ENCODE measurements at regions not wholly inside any gene's neighbourhood (a gene's known extent, or its start where the extent isn't known, plus 50 kb on each side); places are given as distances from the start of the nearest gene placed in this dataset.
"Not testable (repeated sequence)": the region's sequence is repeated elsewhere in the genome, so short reads cannot be mapped to it uniquely, and the experiment has no call there.

- H3K9me3 Mint-ChIP-seq (ENCODE audit: unreplicated experiment): not testable (repeated sequence)
These were observed 194.6 kb upstream of the WSB1 start for GRCh38 chr17:27099266-27099665.

GRCh38 chr17:27104605-27105221, 189.2 kb upstream of the WSB1 start:
- H3K27ac ChIP-seq (ENCODE audit: low read depth, low read length); H3K36me3 Mint-ChIP-seq (ENCODE audit: low read depth, unreplicated experiment); FAIRE-seq; H3K9ac ChIP-seq (ENCODE audit: low read length); DNase-seq (ENCODE audit: low read depth); H3K4me3 Mint-ChIP-seq (ENCODE audit: unreplicated experiment); H3K27me3 ChIP-seq (ENCODE audit: insufficient read depth, low read length); H3K4me2 ChIP-seq (ENCODE audit: low read length); H3K27ac Mint-ChIP-seq (ENCODE audit: unreplicated experiment); H3K4me1 Mint-ChIP-seq (ENCODE audit: low read depth, unreplicated experiment); H3K79me2 ChIP-seq (ENCODE audit: insufficient read depth, low read length); H3K9me3 ChIP-seq (ENCODE audit: insufficient read depth, low read depth, low read length); H3K4me3 ChIP-seq (ENCODE audit: insufficient read depth, low read depth, low read length); H3K9me3 Mint-ChIP-seq (ENCODE audit: unreplicated experiment); H4K20me1 ChIP-seq (ENCODE audit: insufficient read depth, low read length); H2AFZ ChIP-seq (ENCODE audit: low read depth, low read length); H3K4me1 ChIP-seq (ENCODE audit: insufficient read depth, low read length); H3K36me3 ChIP-seq (ENCODE audit: insufficient read depth, low read length); H3K27me3 Mint-ChIP-seq (ENCODE audit: low read depth, unreplicated experiment): not testable (repeated sequence)

More at GRCh38 chr17:27099266-27099665, 194.6 kb upstream of the WSB1 start:
- not testable (repeated sequence) for H3K27ac Mint-ChIP-seq (ENCODE audit: unreplicated experiment); H3K27ac ChIP-seq (ENCODE audit: low read depth, low read length); H3K4me1 ChIP-seq (ENCODE audit: insufficient read depth, low read length); DNase-seq (ENCODE audit: low read depth); H3K4me3 ChIP-seq (ENCODE audit: insufficient read depth, low read depth, low read length); H3K79me2 ChIP-seq (ENCODE audit: insufficient read depth, low read length); H3K4me3 Mint-ChIP-seq (ENCODE audit: unreplicated experiment); H3K4me1 Mint-ChIP-seq (ENCODE audit: low read depth, unreplicated experiment); H3K27me3 ChIP-seq (ENCODE audit: insufficient read depth, low read length); H3K4me2 ChIP-seq (ENCODE audit: low read length); H3K9ac ChIP-seq (ENCODE audit: low read length); H3K36me3 Mint-ChIP-seq (ENCODE audit: low read depth, unreplicated experiment); H2AFZ ChIP-seq (ENCODE audit: low read depth, low read length); H3K36me3 ChIP-seq (ENCODE audit: insufficient read depth, low read length); FAIRE-seq; H3K9me3 ChIP-seq (ENCODE audit: insufficient read depth, low read depth, low read length); H4K20me1 ChIP-seq (ENCODE audit: insufficient read depth, low read length); H3K27me3 Mint-ChIP-seq (ENCODE audit: low read depth, unreplicated experiment)

- Mint-ChIP-seq H3K36me3 (ENCODE audit: low read depth, unreplicated experiment) (no peaks in the 10 kb centered on the region), H3K27me3 (ENCODE audit: low read depth, unreplicated experiment) (no peaks in the 10 kb centered on the region), H3K9me3 (ENCODE audit: unreplicated experiment) (no peaks in the 10 kb centered on the region), H3K4me1 (ENCODE audit: low read depth, unreplicated experiment) (no peaks in the 10 kb centered on the region), H3K27ac (ENCODE audit: unreplicated experiment) (no peak overlapping the region), H3K4me3 (ENCODE audit: unreplicated experiment) (no peak overlapping the region)
- FAIRE-seq (no peak), DNase-seq (ENCODE audit: low read depth) (no peak)
- Histone ChIP-seq H2AFZ (ENCODE audit: low read depth, low read length) (no peak overlapping the region), H3K9ac (ENCODE audit: low read length) (no peak overlapping the region), H3K4me3 (ENCODE audit: insufficient read depth, low read depth, low read length) (no peak overlapping the region), H3K36me3 (ENCODE audit: insufficient read depth, low read length) (no peaks in the 10 kb centered on the region), H3K4me2 (ENCODE audit: low read length) (no peak overlapping the region), H4K20me1 (ENCODE audit: insufficient read depth, low read length) (no peaks in the 10 kb centered on the region), H3K27ac (ENCODE audit: low read depth, low read length) (no peak overlapping the region), H3K79me2 (ENCODE audit: insufficient read depth, low read length) (no peaks in the 10 kb centered on the region), H3K4me1 (ENCODE audit: insufficient read depth, low read length) (no peaks in the 10 kb centered on the region), H3K27me3 (ENCODE audit: insufficient read depth, low read length) (no peaks in the 10 kb centered on the region), H3K9me3 (ENCODE audit: insufficient read depth, low read depth, low read length) (no peaks in the 10 kb centered on the region)
- TF ChIP-seq CTCF (IDR thresholded peaks at IDR 0.05; ENCODE audit: insufficient read depth, low read depth, low read length) (no peak), EZH2 (IDR thresholded peaks at IDR 0.05; ENCODE audit: insufficient read depth, low read length) (no peak)
These were observed 188.3 kb upstream of the WSB1 start for GRCh38 chr17:27105636-27106035.
